Naive thymus-derived CD8-positive, alpha-beta T cell (primary cell): ENCODE measurements at regions not wholly inside any gene's neighbourhood (a gene's known extent, or its start where the extent isn't known, plus 50 kb on each side); places are given as distances from the start of the nearest gene placed in this dataset.
A peak's percentile ranks its signal among the peaks of the same experiment; 100 is the strongest.

Experiments used
- ATAC-seq, 2 donors: fragments of 150-1000 bp; cut with Tn5 transposase in 1 of 2; sonication (Bioruptor Pico), chemical (Tn5 transposase) in 1 of 2; 1 replicate in 1 of 2; 2 replicates in 1 of 2; pipeline ENCODE4 v1.10.0; 2021; ENCODE audit warnings: mild to moderate bottlenecking in 2 of 2, moderate library complexity in 2 of 2
- POLR2A ChIA-PET: fragments of 350-600 bp; sonication (Branson Sonifier 250); formaldehyde crosslinking; loops from one replicate; lab custom pipeline; 2021; ENCODE audit warnings: antibody characterized with exemption; lab: Charles Lee
- DNase-seq, 10 donors: peaks; one replicate each; pipeline versions ENCODE4 v3.0.0 to v3.0.0-alpha.2; 2020 to 2022
- H3K27ac Mint-ChIP-seq, 10 donors: one replicate each; pipeline ENCODE4 v1.8.0; 2020 to 2022; ENCODE audit warnings: mild to moderate bottlenecking in 10 of 10, mixed read lengths in 10 of 10, moderate library complexity in 4 of 10, inconsistent platforms in 1 of 10
- H3K27me3 Mint-ChIP-seq, 5 donors: one replicate each; pipeline ENCODE4 v1.8.0; 2021 to 2022; ENCODE audit warnings: mixed read lengths in 5 of 5
- H3K36me3 Mint-ChIP-seq, 3 donors: one replicate each; pipeline ENCODE4 v1.8.0; 2020 to 2022; ENCODE audit warnings: mixed read lengths in 3 of 3, mild to moderate bottlenecking in 2 of 3, inconsistent platforms in 1 of 3
- H3K4me1 Mint-ChIP-seq, 4 donors: one replicate each; pipeline ENCODE4 v1.8.0; 2021 to 2022; ENCODE audit warnings: mixed read lengths in 4 of 4
- H3K4me3 Mint-ChIP-seq, 10 donors: one replicate each; pipeline ENCODE4 v1.8.0; 2020 to 2022; ENCODE audit warnings: mild to moderate bottlenecking in 10 of 10, mixed read lengths in 10 of 10, moderate library complexity in 6 of 10, inconsistent platforms in 1 of 10
- H3K9me3 Mint-ChIP-seq, 9 donors: one replicate each; pipeline ENCODE4 v1.8.0; 2020 to 2022; ENCODE audit warnings: mixed read lengths in 9 of 9, mild to moderate bottlenecking in 3 of 9, inconsistent platforms in 1 of 9, moderate library complexity in 1 of 9

DNA sequence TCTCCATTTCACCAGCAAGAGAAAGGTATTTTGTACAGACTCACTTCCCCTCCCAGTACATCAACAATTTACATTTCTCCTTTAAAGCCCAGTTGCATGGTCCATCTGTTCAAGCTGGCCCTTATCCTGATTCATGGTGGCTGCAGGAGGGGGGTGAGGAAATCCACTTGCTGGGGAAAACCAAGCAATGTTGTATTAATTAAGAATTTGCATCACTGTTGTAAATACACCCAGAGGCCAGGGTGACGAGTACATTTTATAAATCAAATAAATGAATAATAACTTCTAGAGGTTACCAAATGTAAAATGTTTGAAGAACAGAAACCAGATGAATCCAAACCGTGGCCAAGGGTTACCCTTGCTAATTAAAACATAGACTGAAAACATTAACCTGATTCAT lies 395.9 kb upstream of the INTU start:
- no peaks in the 10 kb centered on the region for H3K4me1 Mint-ChIP-seq
- no peak for DNase-seq
- no peak overlapping the region for H3K4me3 Mint-ChIP-seq
- no peak overlapping the region for H3K27ac Mint-ChIP-seq
- H3K36me3 Mint-ChIP-seq: no peaks in the 10 kb centered on the region
- POLR2A ChIA-PET: no interaction called here
- ATAC-seq: no peak
- peaks cover 0 to 4% (median 0%) of the 10 kb centered on the region in 5 donors for H3K27me3 Mint-ChIP-seq
- peaks cover 0 to 12% (median 3%) of the 10 kb centered on the region in 9 donors for H3K9me3 Mint-ChIP-seq

DNA sequence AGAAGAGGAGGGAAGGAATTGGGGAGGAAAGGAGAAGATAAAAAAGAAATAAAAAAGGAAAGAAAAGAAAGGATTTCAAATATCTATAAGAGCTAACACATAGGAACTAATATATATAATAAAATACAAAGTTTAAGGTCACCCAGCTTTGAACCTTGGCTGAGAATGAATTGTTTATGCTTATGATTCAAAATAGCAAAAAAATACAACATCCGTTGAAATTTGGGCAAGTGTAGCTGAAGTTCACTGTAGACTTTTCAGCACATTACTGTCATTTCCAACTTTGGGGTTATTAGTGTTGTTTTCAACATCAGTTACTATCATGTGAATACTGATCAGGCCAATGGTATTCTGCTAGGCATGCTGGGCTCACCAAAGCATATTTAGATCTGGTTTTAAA lies 395.2 kb upstream of the INTU start:
- Mint-ChIP-seq H3K9me3 (peaks cover 0 to 12% (median 3%) of the 10 kb centered on the region in 9 donors), H3K27ac (no peak overlapping the region), H3K36me3 (no peaks in the 10 kb centered on the region), H3K27me3 (no peaks in the 10 kb centered on the region), H3K4me1 (no peaks in the 10 kb centered on the region), H3K4me3 (no peak overlapping the region)
- no peak for ATAC-seq
- POLR2A ChIA-PET: no interaction called here
- no peak for DNase-seq

DNA sequence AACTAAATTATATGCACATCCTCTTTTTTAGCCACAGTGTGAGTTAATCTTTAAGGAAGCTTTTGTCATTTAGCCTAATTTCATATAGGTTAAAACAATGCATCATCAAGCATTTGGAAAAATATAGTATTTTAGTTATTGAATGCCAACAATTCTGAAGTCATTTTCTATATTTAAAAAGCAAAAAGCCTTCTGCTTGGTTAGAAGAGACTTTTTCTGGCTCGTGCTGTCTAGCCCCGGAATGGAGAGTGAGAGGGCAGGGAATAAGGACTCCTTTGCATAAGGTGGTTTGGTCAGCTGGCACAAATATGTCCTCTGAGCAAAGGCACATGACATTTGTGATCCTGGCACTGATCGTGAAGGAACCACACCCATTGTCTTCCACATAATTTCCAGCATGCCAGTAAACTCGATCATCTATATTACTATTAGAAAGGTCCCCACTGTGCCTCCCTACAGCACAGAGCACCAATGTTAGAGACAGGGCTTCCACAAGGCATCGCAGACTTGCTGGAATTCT lies 393.7 kb upstream of the INTU start:
- Mint-ChIP-seq H3K27me3 (no peaks in the 10 kb centered on the region), H3K9me3 (peaks cover 0 to 9% (median 3%) of the 10 kb centered on the region in 9 donors), H3K36me3 (no peaks in the 10 kb centered on the region), H3K27ac (no peak overlapping the region), H3K4me3 (no peak overlapping the region), H3K4me1 (no peaks in the 10 kb centered on the region)
- no peak for ATAC-seq
- POLR2A ChIA-PET: no interaction called here
- no peak for DNase-seq

GRCh38 chr4:127239902-127240763 lies 392.6 kb upstream of the INTU start:
- H3K4me3 Mint-ChIP-seq: no peak overlapping the region
- no peak overlapping the region for H3K27ac Mint-ChIP-seq
- H3K9me3 Mint-ChIP-seq: peaks cover 0 to 9% (median 2%) of the 10 kb centered on the region in 9 donors
- POLR2A ChIA-PET: no interaction called here
- no peak for ATAC-seq
- no peaks in the 10 kb centered on the region for H3K36me3 Mint-ChIP-seq
- DNase-seq: no peak
- H3K27me3 Mint-ChIP-seq: no peaks in the 10 kb centered on the region
- H3K4me1 Mint-ChIP-seq: no peaks in the 10 kb centered on the region

DNA sequence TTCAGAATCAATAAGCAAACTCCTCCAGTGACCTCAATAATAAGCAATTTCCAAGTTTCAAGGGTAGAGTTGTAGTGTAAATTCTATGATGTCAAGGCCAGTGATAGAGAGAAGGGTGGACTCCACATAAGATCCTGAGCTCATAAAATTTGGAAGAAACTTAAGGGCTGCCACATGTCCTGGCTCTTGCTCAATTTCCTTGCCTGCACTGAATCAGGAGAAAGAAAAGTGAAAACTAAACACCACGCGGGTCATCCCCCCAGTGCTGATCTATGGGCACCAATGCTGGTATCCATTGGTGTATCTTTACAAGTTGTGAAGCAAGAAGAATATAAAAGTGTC lies 392.0 kb upstream of the INTU start:
- Mint-ChIP-seq H3K27ac (no peak overlapping the region), H3K9me3 (peaks cover 0 to 8% (median 3%) of the 10 kb centered on the region in 9 donors), H3K4me1 (no peaks in the 10 kb centered on the region), H3K4me3 (no peak overlapping the region), H3K27me3 (no peaks in the 10 kb centered on the region), H3K36me3 (no peaks in the 10 kb centered on the region)
- POLR2A ChIA-PET: no interaction called here
- no peak for DNase-seq
- ATAC-seq: no peak

GRCh38 chr4:127244515-127244914 lies 388.2 kb upstream of the INTU start:
- ATAC-seq: no peak
- POLR2A ChIA-PET: no interaction called here
- DNase-seq: no peak
- Mint-ChIP-seq H3K4me3 (no peak overlapping the region), H3K27ac (no peak overlapping the region), H3K27me3 (no peaks in the 10 kb centered on the region), H3K9me3 (peaks cover 0 to 16% (median 6%) of the 10 kb centered on the region in 9 donors), H3K36me3 (no peaks in the 10 kb centered on the region), H3K4me1 (no peaks in the 10 kb centered on the region)

DNA sequence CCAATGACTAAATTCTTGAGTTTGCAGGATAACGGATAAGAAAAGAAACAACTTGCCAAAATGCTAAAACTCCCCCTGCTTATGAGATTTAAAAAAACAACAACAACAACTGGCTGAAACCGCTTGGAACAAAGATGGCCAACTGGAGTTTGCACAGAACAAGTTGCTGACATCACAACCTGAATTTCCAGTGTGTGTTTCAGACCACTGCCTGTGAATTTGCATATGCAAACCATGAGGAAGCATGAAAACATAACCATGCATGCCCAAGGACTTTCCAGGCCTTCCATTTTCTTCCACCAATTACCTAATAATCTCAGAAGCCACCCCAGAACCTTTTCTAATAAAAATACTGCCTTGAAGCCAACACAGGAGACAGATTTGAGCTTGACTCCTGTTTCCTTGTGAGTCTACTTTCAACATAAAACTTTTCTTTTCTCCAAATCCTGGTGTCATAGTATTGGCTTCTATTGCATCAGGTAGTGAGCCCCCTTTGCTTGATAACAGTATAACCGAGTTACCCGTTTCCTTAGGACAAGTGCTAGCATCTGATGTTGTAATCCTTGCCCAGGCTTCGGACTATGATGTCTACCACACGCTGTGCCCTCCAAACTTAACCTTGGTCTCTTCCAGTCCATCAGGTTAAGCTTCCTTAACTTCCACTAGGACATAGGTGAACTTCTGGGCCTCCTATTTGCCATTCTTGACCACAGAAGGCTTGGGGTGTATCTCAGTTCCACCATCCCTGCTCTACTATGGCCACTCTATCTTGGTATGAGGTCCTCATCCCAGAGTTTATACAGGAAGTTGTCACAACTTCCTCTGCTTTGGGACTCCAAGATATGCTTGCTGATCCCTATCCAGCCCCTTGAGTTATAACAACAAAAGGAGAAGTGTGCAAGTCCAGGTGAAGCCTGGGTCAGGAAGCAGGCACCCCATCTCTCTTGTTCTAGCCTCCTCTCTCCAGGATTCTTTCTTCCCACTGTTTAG lies 385.5 kb upstream of the INTU start:
- ATAC-seq (no peak), DNase-seq (no peak)
- Mint-ChIP-seq H3K27ac (no peak overlapping the region), H3K4me1 (no peaks in the 10 kb centered on the region), H3K27me3 (no peaks in the 10 kb centered on the region), H3K4me3 (no peak overlapping the region), H3K36me3 (no peaks in the 10 kb centered on the region), H3K9me3 (peaks cover 0 to 16% (median 6%) of the 10 kb centered on the region in 9 donors)
- POLR2A ChIA-PET: no interaction called here

DNA sequence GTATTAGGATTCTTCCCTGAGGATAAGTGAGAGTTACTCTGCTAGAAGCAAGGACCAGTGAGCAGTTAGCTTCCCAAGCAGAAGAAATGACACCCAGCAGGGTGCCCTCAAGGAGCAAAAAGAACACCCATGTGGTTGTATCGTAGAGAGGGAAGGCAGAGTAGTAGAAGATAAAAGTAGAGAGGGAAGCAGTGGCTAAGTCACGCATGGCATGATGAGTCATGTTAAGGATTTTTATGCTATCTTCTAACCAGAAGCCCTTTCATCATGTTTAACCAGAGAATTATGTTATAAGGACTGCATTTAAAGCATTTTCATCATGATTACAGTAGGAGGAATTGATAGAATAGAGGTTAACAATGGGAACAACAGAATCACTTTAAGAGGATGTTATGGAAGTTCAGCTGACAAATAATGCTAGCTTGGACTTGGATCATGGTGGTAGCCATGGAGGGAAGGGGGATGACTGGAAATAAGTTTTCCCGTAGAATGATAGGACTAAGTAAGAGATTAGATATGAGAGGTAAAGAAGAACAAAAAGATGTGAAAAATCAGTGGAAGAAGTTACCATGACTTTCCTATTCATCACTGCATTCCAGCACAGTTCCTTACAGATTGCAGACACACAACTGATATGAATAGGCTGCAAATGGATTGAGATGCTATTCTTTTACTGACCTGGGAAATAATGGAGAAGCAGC lies 383.5 kb upstream of the INTU start:
- Mint-ChIP-seq H3K9me3 (peaks cover 0 to 16% (median 5%) of the 10 kb centered on the region in 9 donors), H3K4me3 (no peak overlapping the region), H3K36me3 (no peaks in the 10 kb centered on the region), H3K27me3 (no peaks in the 10 kb centered on the region), H3K27ac (peak overlapping the region in 1 of 10 donors; percentile 53), H3K4me1 (no peaks in the 10 kb centered on the region)
- ATAC-seq: no peak
- POLR2A ChIA-PET: no interaction called here
- DNase-seq: no peak

GRCh38 chr4:127249767-127250108 lies 383.0 kb upstream of the INTU start:
- ATAC-seq (no peak), DNase-seq (no peak)
- Mint-ChIP-seq H3K27ac (no peak overlapping the region), H3K9me3 (peaks cover 0 to 16% (median 5%) of the 10 kb centered on the region in 9 donors), H3K36me3 (no peaks in the 10 kb centered on the region), H3K4me1 (no peaks in the 10 kb centered on the region), H3K27me3 (no peaks in the 10 kb centered on the region), H3K4me3 (no peak overlapping the region)
- POLR2A ChIA-PET: no interaction called here

DNA sequence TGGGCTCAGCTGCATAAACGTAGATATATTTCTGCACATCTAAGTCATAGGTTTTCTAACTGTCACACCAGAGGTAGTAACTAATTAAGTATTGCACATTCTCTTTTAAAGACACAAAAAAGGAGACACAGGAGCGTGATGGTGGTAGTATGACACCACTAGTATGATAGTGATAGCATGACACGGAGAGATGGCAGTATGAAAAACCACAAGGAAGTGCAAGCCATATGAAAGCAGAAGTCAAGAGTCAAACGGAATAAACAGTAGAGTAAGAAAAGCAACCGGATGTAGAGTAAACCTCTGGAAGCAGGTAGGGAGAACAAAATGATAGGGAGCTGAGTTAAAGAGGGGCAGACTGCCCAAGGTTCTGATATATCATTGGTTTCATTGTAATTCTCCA lies 382.2 kb upstream of the INTU start:
- H3K27ac Mint-ChIP-seq: no peak overlapping the region
- H3K4me3 Mint-ChIP-seq: no peak overlapping the region
- H3K9me3 Mint-ChIP-seq: peaks cover 0 to 16% (median 5%) of the 10 kb centered on the region in 9 donors
- H3K4me1 Mint-ChIP-seq: no peaks in the 10 kb centered on the region
- no peak for DNase-seq
- no peak for ATAC-seq
- no peaks in the 10 kb centered on the region for H3K36me3 Mint-ChIP-seq
- no peaks in the 10 kb centered on the region for H3K27me3 Mint-ChIP-seq
- POLR2A ChIA-PET: no interaction called here

GRCh38 chr4:127251423-127251822 lies 381.3 kb upstream of the INTU start:
- POLR2A ChIA-PET: no interaction called here

GRCh38 chr4:127256500-127256899 lies 376.3 kb upstream of the INTU start:
- POLR2A ChIA-PET: no interaction called here
- ATAC-seq: no peak
- Mint-ChIP-seq H3K9me3 (peaks cover 0 to 22% (median 6%) of the 10 kb centered on the region in 9 donors), H3K27me3 (no peaks in the 10 kb centered on the region), H3K4me1 (no peaks in the 10 kb centered on the region), H3K36me3 (no peaks in the 10 kb centered on the region), H3K4me3 (no peak overlapping the region), H3K27ac (no peak overlapping the region)
- no peak for DNase-seq

More at GRCh38 chr4:127251423-127251822, 381.3 kb upstream of the INTU start:
- DNase-seq: no peak
- Mint-ChIP-seq H3K9me3 (peaks cover 0 to 16% (median 1%) of the 10 kb centered on the region in 9 donors), H3K27me3 (no peaks in the 10 kb centered on the region), H3K4me3 (no peak overlapping the region), H3K27ac (no peak overlapping the region), H3K36me3 (no peaks in the 10 kb centered on the region), H3K4me1 (no peaks in the 10 kb centered on the region)
- ATAC-seq: no peak
